GM12891 (cell line): ENCODE measurements at regions not wholly inside any gene's neighbourhood (a gene's known extent, or its start where the extent isn't known, plus 50 kb on each side); places are given as distances from the start of the nearest gene placed in this dataset.

Source experiments
- POLR2A ChIP-seq: IDR thresholded peaks from 2 replicates; pipeline ENCODE4 v1.6.1; 2011; ENCODE audit warnings: low read depth, low read length, control low read depth
- SPI1 ChIP-seq: IDR thresholded peaks from 2 replicates; pipeline ENCODE4 v1.6.1; 2011; ENCODE audit warnings: low read depth, low read length, control low read depth
- TAF1 ChIP-seq: IDR thresholded peaks from 2 replicates; pipeline ENCODE4 v1.6.1; 2011; ENCODE audit warnings: low read depth, low read length, control low read depth

DNA sequence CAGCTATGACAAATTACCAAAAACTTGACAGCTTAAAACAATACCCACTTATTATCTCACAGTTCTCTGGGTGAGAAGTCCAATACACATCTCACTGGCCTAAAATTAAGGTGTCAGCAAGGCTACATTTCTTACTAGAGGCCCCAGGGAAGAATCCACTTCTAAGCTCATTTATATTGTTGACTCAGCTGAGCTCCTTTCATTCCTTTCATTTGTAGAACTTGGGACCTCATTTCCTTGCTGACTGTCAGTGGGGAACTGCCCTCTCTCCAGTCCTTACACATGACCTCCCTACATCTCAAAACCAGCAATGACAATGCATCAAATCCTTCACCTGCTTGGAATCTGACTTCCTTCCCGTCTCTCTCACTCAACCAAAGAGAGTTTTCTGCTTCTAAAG is 240.3 kb downstream of the IPMK start:
- TF ChIP-seq POLR2A (no peak), TAF1 (no peak), SPI1 (no peak)
